HEK293 (cell line): ENCODE measurements at regions not wholly inside any gene's neighbourhood (a gene's known extent, or its start where the extent isn't known, plus 50 kb on each side); places are given as distances from the start of the nearest gene placed in this dataset.

Experiments
- CTCF ChIA-PET: fragments of 350-600 bp; formaldehyde crosslinking; extraction: SDS; loops from one replicate; lab custom pipeline; 2021; ENCODE audit warnings: antibody characterized with exemption; lab: Yijun Ruan, JAX
- POLR2A ChIA-PET: fragments of 300-600 bp; formaldehyde crosslinking; extraction: SDS; loops from one replicate; lab custom pipeline; 2020; ENCODE audit warnings: antibody characterized with exemption, inconsistent platforms; lab: Yijun Ruan, JAX
- H3K27ac ChIP-seq: fragments of 200-500 bp; sonication (Bioruptor generic); 2 replicates; pipeline ENCODE4 v1.5.1; 2014; ENCODE audit warnings: low read depth, low read length, control low read depth, inconsistent platforms; ENCODE audit errors: extremely low read depth
- H3K36me3 ChIP-seq, 2 experiments: fragments of 200-500 bp in 1 of 2; sonication (Bioruptor generic) in 1 of 2; 1 replicate in 1 of 2; 2 replicates in 1 of 2; pipeline ENCODE4 v1.5.1; 2014 to 2017; ENCODE audit warnings: inconsistent platforms in 2 of 2, low read length in 2 of 2; ENCODE audit not compliant: control insufficient read depth in 2 of 2, insufficient read depth in 1 of 2
- H3K4me1 ChIP-seq: fragments of 200-500 bp; sonication (Bioruptor generic); 2 replicates; pipeline ENCODE4 v1.5.1; 2014; ENCODE audit warnings: mild to moderate bottlenecking, low read length, inconsistent platforms; ENCODE audit not compliant: control insufficient read depth, insufficient read depth
- H3K4me3 ChIP-seq: 2 replicates; pipeline ENCODE4 v1.5.1; 2011; ENCODE audit warnings: low read depth, mild to moderate bottlenecking, control low read depth, low read length, moderate library complexity
- H3K9me3 ChIP-seq: fragments of 200-500 bp; sonication (Bioruptor generic); 2 replicates; pipeline ENCODE4 v1.5.1; 2014; ENCODE audit warnings: low read depth, low read length, inconsistent platforms; ENCODE audit not compliant: control insufficient read depth, insufficient read depth
- GLIS2 ChIP-seq: fragments of 450-650 bp; formaldehyde crosslinking; IDR thresholded peaks from 2 replicates; pipeline ENCODE4 v1.5.1; 2016; ENCODE audit warnings: missing biosample characterization, missing genetic modification characterization
- HOXA7 ChIP-seq: sonication (generic); formaldehyde crosslinking; IDR thresholded peaks from 2 replicates; pipeline ENCODE4 v1.8.1; 2022; ENCODE audit warnings: missing genetic modification reagents, borderline replicate concordance
- HOXD13 ChIP-seq: sonication (generic); formaldehyde crosslinking; IDR thresholded peaks from 2 replicates; pipeline ENCODE4 v1.8.0; 2022; ENCODE audit warnings: missing genetic modification reagents, borderline replicate concordance
- SCRT2 ChIP-seq: fragments of 450-650 bp; formaldehyde crosslinking; IDR thresholded peaks from 2 replicates; pipeline ENCODE4 v1.5.1; 2016; ENCODE audit warnings: missing biosample characterization, missing genetic modification characterization
- SP7 ChIP-seq: fragments of 450-650 bp; formaldehyde crosslinking; IDR thresholded peaks from 2 replicates; pipeline ENCODE4 v1.5.1; 2016; ENCODE audit warnings: missing biosample characterization, missing genetic modification characterization
- WT1 ChIP-seq: fragments of 450-650 bp; formaldehyde crosslinking; IDR thresholded peaks from 2 replicates; pipeline ENCODE4 v1.5.1; 2016; ENCODE audit warnings: missing biosample characterization, missing genetic modification characterization
- YY1 ChIP-seq: fragments of 450-650 bp; formaldehyde crosslinking; IDR thresholded peaks from 2 replicates; pipeline ENCODE4 v1.5.1; 2018; ENCODE audit warnings: missing biosample characterization, missing genetic modification characterization
- ZBTB17 ChIP-seq: fragments of 450-650 bp; formaldehyde crosslinking; IDR thresholded peaks from 2 replicates; pipeline ENCODE4 v1.5.1; 2016; ENCODE audit warnings: missing biosample characterization, missing genetic modification characterization
- ZBTB20 ChIP-seq: fragments of 450-650 bp; formaldehyde crosslinking; IDR thresholded peaks from 2 replicates; pipeline ENCODE4 v1.5.1; 2016; ENCODE audit warnings: missing biosample characterization, missing genetic modification characterization
- ZEB2 ChIP-seq: fragments of 450-650 bp; formaldehyde crosslinking; IDR thresholded peaks from 2 replicates; pipeline ENCODE4 v1.5.1; 2016; ENCODE audit warnings: missing biosample characterization, missing genetic modification characterization
- ZNF221 ChIP-seq: fragments of 450-650 bp; formaldehyde crosslinking; IDR thresholded peaks from 2 replicates; pipeline ENCODE4 v1.5.1; 2017; ENCODE audit warnings: missing biosample characterization, missing genetic modification characterization, borderline replicate concordance
- ZNF223 ChIP-seq: fragments of 450-650 bp; formaldehyde crosslinking; IDR thresholded peaks from 2 replicates; pipeline ENCODE4 v1.5.1; 2016; ENCODE audit warnings: missing biosample characterization, missing genetic modification characterization
- ZNF24 ChIP-seq: fragments of 450-650 bp; formaldehyde crosslinking; IDR thresholded peaks from 2 replicates; pipeline ENCODE4 v1.5.1; 2016; ENCODE audit warnings: missing biosample characterization, missing genetic modification characterization
- ZNF37A ChIP-seq: fragments of 450-650 bp; IDR thresholded peaks from 2 replicates; pipeline ENCODE4 v1.5.1; 2018; ENCODE audit warnings: missing biosample characterization, missing genetic modification characterization
- ZNF514 ChIP-seq: fragments of 450-650 bp; formaldehyde crosslinking; IDR thresholded peaks from 2 replicates; pipeline ENCODE4 v1.5.1; 2016; ENCODE audit warnings: missing biosample characterization, missing genetic modification characterization
- ZNF561 ChIP-seq: fragments of 450-650 bp; IDR thresholded peaks from 2 replicates; pipeline ENCODE4 v1.5.1; 2018; ENCODE audit warnings: missing biosample characterization, missing genetic modification characterization, borderline replicate concordance
- ZNF571 ChIP-seq: fragments of 450-650 bp; formaldehyde crosslinking; IDR thresholded peaks from 2 replicates; pipeline ENCODE4 v1.5.0; 2017; ENCODE audit warnings: missing biosample characterization, missing genetic modification characterization
- ZNF600 ChIP-seq: fragments of 450-650 bp; formaldehyde crosslinking; IDR thresholded peaks from 2 replicates; pipeline ENCODE4 v1.5.1; 2016; ENCODE audit warnings: missing biosample characterization, missing genetic modification characterization
- ZNF621 ChIP-seq: fragments of 450-650 bp; formaldehyde crosslinking; IDR thresholded peaks from 2 replicates; pipeline ENCODE4 v1.5.1; 2017; ENCODE audit warnings: missing biosample characterization, missing genetic modification characterization
- ZNF76 ChIP-seq: fragments of 450-650 bp; formaldehyde crosslinking; IDR thresholded peaks from 2 replicates; pipeline ENCODE4; 2016; ENCODE audit warnings: low read depth, missing biosample characterization, missing genetic modification characterization, borderline replicate concordance
- ZNF785 ChIP-seq: fragments of 450-650 bp; formaldehyde crosslinking; IDR thresholded peaks from 2 replicates; pipeline ENCODE4 v1.5.1; 2016; ENCODE audit warnings: missing biosample characterization, missing genetic modification characterization
- ZNF791 ChIP-seq: fragments of 450-650 bp; formaldehyde crosslinking; IDR thresholded peaks from 2 replicates; pipeline ENCODE4 v1.5.1; 2016; ENCODE audit warnings: missing biosample characterization, missing genetic modification characterization
- ZSCAN16 ChIP-seq: fragments of 450-650 bp; formaldehyde crosslinking; IDR thresholded peaks from 2 replicates; pipeline ENCODE4 v1.5.1; 2016; ENCODE audit warnings: missing biosample characterization, missing genetic modification characterization
- ZSCAN30 ChIP-seq: fragments of 450-650 bp; IDR thresholded peaks from 2 replicates; pipeline ENCODE4 v1.5.1; 2018; ENCODE audit warnings: missing biosample characterization, mild to moderate bottlenecking, missing genetic modification characterization, moderate library complexity
- TF ChIP-seq, protein P1 (sequence below): fragments of 450-650 bp; formaldehyde crosslinking; IDR thresholded peaks from 2 replicates; pipeline ENCODE4 v1.5.1; 2016; ENCODE audit warnings: missing biosample characterization, missing genetic modification characterization
- TF ChIP-seq, protein P2 (sequence below): fragments of 450-650 bp; formaldehyde crosslinking; IDR thresholded peaks from 2 replicates; pipeline ENCODE4 v1.5.1; 2016; ENCODE audit warnings: missing biosample characterization, missing genetic modification characterization
- TF ChIP-seq, protein P3 (sequence below): fragments of 450-650 bp; formaldehyde crosslinking; IDR thresholded peaks from 2 replicates; pipeline ENCODE4 v1.5.1; 2016; ENCODE audit warnings: missing biosample characterization, missing genetic modification characterization
- TF ChIP-seq, protein P4 (sequence below): fragments of 450-650 bp; formaldehyde crosslinking; optimal IDR thresholded peaks from 2 replicates; pipeline ENCODE3; 2016; ENCODE audit warnings: missing biosample characterization, mild to moderate bottlenecking, missing genetic modification characterization
- TF ChIP-seq, protein P5 (sequence below): fragments of 450-650 bp; formaldehyde crosslinking; IDR thresholded peaks from 2 replicates; pipeline ENCODE4 v1.5.1; 2016; ENCODE audit warnings: missing biosample characterization, missing genetic modification characterization
- TF ChIP-seq, protein P6 (sequence below): fragments of 450-650 bp; formaldehyde crosslinking; IDR thresholded peaks from 2 replicates; pipeline ENCODE4 v1.5.1; 2016; ENCODE audit warnings: missing biosample characterization, missing genetic modification characterization, low read depth

DNA sequence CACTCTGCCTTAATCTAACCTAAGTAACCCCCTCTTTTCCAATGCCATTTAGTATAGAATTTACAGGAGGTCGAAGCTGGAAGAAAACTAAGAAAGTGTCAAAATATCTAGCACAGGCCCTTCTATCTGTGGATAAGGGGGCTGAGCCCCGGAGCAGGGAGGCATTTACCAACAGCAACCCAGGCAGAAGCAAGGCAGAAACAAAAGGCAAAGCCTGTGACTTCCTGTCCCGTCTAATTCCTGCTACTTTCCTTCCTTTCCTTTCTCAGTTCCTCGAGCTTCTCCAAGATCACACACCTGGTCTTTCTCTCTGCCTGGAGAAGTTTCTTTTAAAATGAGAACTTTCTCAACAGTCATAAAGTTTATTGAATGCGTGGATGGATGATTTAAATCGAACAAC lies 146.0 kb downstream of the FOXA2 start:
- TF ChIP-seq YY1 (tag by site-specific recombination) (no peak), SP7 (tag by site-specific recombination) (no peak), ZNF571 (tag by site-specific recombination) (no peak), ZSCAN16 (no peak), ZNF223 (tag by site-specific recombination) (no peak), ZNF791 (tag by site-specific recombination) (no peak), GLIS2 (tag by site-specific recombination) (no peak), ZNF76 (tag by site-specific recombination) (no peak), ZNF514 (tag by site-specific recombination) (no peak)
- TF ChIP-seq, protein P1, sequence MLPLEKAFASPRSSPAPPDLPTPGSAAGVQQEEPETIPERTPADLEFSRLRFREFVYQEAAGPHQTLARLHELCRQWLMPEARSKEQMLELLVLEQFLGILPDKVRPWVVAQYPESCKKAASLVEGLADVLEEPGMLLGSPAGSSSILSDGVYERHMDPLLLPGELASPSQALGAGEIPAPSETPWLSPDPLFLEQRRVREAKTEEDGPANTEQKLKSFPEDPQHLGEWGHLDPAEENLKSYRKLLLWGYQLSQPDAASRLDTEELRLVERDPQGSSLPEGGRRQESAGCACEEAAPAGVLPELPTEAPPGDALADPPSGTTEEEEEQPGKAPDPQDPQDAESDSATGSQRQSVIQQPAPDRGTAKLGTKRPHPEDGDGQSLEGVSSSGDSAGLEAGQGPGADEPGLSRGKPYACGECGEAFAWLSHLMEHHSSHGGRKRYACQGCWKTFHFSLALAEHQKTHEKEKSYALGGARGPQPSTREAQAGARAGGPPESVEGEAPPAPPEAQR (tag by site-specific recombination) = no peak
- TF ChIP-seq, protein P2, sequence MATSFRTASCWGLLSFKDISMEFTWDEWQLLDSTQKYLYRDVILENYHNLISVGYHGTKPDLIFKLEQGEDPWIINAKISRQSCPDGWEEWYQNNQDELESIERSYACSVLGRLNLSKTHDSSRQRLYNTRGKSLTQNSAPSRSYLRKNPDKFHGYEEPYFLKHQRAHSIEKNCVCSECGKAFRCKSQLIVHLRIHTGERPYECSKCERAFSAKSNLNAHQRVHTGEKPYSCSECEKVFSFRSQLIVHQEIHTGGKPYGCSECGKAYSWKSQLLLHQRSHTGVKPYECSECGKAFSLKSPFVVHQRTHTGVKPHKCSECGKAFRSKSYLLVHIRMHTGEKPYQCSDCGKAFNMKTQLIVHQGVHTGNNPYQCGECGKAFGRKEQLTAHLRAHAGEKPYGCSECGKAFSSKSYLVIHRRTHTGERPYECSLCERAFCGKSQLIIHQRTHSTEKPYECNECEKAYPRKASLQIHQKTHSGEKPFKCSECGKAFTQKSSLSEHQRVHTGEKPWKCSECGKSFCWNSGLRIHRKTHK (tag by site-specific recombination) = no peak
- TF ChIP-seq, protein P3, sequence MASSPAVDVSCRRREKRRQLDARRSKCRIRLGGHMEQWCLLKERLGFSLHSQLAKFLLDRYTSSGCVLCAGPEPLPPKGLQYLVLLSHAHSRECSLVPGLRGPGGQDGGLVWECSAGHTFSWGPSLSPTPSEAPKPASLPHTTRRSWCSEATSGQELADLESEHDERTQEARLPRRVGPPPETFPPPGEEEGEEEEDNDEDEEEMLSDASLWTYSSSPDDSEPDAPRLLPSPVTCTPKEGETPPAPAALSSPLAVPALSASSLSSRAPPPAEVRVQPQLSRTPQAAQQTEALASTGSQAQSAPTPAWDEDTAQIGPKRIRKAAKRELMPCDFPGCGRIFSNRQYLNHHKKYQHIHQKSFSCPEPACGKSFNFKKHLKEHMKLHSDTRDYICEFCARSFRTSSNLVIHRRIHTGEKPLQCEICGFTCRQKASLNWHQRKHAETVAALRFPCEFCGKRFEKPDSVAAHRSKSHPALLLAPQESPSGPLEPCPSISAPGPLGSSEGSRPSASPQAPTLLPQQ (tag by site-specific recombination) = no peak
- POLR2A ChIA-PET = no interaction called here
- Histone ChIP-seq H3K4me1 (no peaks in the 10 kb centered on the region), H3K36me3 (no peaks in the 10 kb centered on the region), H3K27ac (no peak overlapping the region), H3K9me3 (no peaks in the 10 kb centered on the region), H3K4me3 (no peak overlapping the region)
- CTCF ChIA-PET = no interaction called here

DNA sequence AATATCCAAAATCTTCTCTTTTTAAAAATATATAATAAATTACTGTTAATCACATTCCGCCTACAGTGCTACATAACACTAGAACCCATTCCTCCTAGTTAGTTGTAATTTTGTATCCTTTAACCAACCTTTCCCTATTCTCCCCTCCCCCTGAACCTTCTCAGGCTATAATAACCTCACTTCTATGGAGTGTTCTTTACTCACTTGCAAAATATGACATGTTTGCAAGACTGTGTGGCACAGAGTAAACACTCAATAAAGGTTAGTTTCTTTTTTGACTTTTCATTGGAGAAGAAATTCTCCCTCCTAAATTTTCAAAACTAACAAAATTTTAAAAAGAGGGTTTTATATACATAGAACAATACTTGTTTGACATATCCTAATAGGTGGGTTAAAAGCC lies 147.0 kb downstream of the FOXA2 start:
- TF ChIP-seq WT1 (no peak), ZNF600 (no peak), ZBTB17 (tag by site-specific recombination) (no peak), ZNF24 (tag by site-specific recombination) (no peak), ZEB2 (tag by site-specific recombination) (no peak), ZNF621 (tag by site-specific recombination) (no peak), HOXD13 (CRISPR knock-in tag) (no peak), ZNF561 (tag by site-specific recombination) (no peak), ZBTB20 (no peak), ZNF221 (tag by site-specific recombination) (no peak), ZNF785 (no peak), ZSCAN30 (tag by site-specific recombination) (no peak), SCRT2 (tag by site-specific recombination) (no peak), ZNF37A (no peak), HOXA7 (CRISPR knock-in tag) (no peak)
- TF ChIP-seq, protein P4, sequence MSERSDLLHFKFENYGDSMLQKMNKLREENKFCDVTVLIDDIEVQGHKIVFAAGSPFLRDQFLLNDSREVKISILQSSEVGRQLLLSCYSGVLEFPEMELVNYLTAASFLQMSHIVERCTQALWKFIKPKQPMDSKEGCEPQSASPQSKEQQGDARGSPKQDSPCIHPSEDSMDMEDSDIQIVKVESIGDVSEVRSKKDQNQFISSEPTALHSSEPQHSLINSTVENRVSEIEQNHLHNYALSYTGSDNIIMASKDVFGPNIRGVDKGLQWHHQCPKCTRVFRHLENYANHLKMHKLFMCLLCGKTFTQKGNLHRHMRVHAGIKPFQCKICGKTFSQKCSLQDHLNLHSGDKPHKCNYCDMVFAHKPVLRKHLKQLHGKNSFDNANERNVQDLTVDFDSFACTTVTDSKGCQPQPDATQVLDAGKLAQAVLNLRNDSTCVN (tag by site-specific recombination) = no peak
- TF ChIP-seq, protein P5, sequence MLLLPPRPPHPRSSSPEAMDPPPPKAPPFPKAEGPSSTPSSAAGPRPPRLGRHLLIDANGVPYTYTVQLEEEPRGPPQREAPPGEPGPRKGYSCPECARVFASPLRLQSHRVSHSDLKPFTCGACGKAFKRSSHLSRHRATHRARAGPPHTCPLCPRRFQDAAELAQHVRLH (tag by site-specific recombination) = no peak
- TF ChIP-seq, protein P6, sequence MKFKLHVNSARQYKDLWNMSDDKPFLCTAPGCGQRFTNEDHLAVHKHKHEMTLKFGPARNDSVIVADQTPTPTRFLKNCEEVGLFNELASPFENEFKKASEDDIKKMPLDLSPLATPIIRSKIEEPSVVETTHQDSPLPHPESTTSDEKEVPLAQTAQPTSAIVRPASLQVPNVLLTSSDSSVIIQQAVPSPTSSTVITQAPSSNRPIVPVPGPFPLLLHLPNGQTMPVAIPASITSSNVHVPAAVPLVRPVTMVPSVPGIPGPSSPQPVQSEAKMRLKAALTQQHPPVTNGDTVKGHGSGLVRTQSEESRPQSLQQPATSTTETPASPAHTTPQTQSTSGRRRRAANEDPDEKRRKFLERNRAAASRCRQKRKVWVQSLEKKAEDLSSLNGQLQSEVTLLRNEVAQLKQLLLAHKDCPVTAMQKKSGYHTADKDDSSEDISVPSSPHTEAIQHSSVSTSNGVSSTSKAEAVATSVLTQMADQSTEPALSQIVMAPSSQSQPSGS (tag by site-specific recombination) = no peak
- Histone ChIP-seq H3K27ac (no peak overlapping the region), H3K4me3 (no peak overlapping the region), H3K4me1 (no peaks in the 10 kb centered on the region), H3K36me3 (no peaks in the 10 kb centered on the region), H3K9me3 (no peaks in the 10 kb centered on the region)
- CTCF ChIA-PET = no interaction called here
- POLR2A ChIA-PET = no interaction called here
